IMR-90 (cell line): ENCODE measurements at regions not wholly inside any gene's neighbourhood (a gene's known extent, or its start where the extent isn't known, plus 50 kb on each side); places are given as distances from the start of the nearest gene placed in this dataset.

Experiments
- FOS ChIP-seq: fragments of 150-350 bp; IDR thresholded peaks from 2 replicates; pipeline ENCODE4 v1.6.1; 2016; ENCODE audit warnings: low read depth, low read length
- MAFK ChIP-seq: IDR thresholded peaks from 2 replicates; pipeline ENCODE4 v1.6.1; 2012; ENCODE audit warnings: low read depth, low read length, improper control_type of control experiment
- MAZ ChIP-seq: IDR thresholded peaks from 2 replicates; pipeline ENCODE4 v1.6.1; 2012; ENCODE audit warnings: low read depth, mild to moderate bottlenecking, low read length, improper control_type of control experiment, moderate library complexity, borderline replicate concordance
- RAD21 ChIP-seq: IDR thresholded peaks from 2 replicates; pipeline ENCODE4 v1.6.1; 2012; ENCODE audit warnings: low read length, improper control_type of control experiment
- RFX5 ChIP-seq: IDR thresholded peaks from 2 replicates; pipeline ENCODE4 v1.8.0; 2012; ENCODE audit warnings: low read depth, mild to moderate bottlenecking, low read length, moderate library complexity
- TF ChIP-seq, protein P1 (sequence below): fragments of 150-350 bp; IDR thresholded peaks from 2 replicates; pipeline ENCODE4 v1.6.1; 2017; ENCODE audit warnings: mild to moderate bottlenecking, antibody characterized with exemption, low read length, low read depth
- TF ChIP-seq, protein P2 (sequence below): conservative IDR thresholded peaks from 2 replicates; pipeline ENCODE4 v1.5.1; 2012; ENCODE audit warnings: mild to moderate bottlenecking, low read depth, low read length, improper control_type of control experiment

DNA sequence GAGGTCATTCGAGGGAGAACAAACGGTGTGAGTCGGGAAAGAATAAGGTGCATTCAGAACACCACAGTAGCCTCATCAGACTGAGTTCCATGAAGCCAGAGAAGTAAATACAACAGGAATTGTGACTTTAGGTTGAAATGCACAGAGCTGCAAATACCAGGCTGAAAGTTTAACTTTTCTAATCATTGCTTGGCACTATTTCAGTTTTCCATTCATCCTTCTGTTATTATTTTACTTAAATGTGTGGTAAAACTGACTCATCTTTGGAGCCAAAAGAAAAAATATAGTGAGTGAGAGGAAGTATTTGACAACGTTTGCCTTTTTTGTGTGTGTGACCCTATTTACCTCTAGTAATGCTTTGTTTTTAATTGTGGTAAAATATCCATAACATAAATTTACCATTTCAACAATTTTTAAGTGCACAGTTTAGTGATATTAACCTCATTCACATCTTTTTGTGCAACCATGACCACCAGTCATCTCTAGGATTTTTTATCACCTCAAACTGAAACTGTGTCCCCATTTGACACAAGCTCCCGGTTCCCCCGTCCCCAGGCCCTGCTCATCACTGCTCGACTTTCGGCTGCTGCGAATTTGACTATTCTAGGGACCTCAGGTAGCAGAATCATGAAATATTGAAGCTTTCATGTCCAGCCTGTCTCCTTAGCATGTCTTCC lies 166.8 kb downstream of the HSD17B3 start:
- TF ChIP-seq, protein P1, sequence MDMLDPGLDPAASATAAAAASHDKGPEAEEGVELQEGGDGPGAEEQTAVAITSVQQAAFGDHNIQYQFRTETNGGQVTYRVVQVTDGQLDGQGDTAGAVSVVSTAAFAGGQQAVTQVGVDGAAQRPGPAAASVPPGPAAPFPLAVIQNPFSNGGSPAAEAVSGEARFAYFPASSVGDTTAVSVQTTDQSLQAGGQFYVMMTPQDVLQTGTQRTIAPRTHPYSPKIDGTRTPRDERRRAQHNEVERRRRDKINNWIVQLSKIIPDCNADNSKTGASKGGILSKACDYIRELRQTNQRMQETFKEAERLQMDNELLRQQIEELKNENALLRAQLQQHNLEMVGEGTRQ, result no peak
- TF ChIP-seq MAZ (no peak), MAFK (no peak), RAD21 (no peak), FOS (no peak), RFX5 (no peak)
- TF ChIP-seq, protein P2, sequence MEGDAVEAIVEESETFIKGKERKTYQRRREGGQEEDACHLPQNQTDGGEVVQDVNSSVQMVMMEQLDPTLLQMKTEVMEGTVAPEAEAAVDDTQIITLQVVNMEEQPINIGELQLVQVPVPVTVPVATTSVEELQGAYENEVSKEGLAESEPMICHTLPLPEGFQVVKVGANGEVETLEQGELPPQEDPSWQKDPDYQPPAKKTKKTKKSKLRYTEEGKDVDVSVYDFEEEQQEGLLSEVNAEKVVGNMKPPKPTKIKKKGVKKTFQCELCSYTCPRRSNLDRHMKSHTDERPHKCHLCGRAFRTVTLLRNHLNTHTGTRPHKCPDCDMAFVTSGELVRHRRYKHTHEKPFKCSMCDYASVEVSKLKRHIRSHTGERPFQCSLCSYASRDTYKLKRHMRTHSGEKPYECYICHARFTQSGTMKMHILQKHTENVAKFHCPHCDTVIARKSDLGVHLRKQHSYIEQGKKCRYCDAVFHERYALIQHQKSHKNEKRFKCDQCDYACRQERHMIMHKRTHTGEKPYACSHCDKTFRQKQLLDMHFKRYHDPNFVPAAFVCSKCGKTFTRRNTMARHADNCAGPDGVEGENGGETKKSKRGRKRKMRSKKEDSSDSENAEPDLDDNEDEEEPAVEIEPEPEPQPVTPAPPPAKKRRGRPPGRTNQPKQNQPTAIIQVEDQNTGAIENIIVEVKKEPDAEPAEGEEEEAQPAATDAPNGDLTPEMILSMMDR, result no peak
